K562 (cell line): ENCODE measurements at regions not wholly inside any gene's neighbourhood (a gene's known extent, or its start where the extent isn't known, plus 50 kb on each side); places are given as distances from the start of the nearest gene placed in this dataset.

Experiments
- ATAC-seq: fragments of 200-7000 bp; cut with Tn5 transposase; 3 replicates; pipeline ENCODE4 v1.9.1; 2020; ENCODE audit warnings: moderate library complexity
- BruUV-seq: library from RNA; stranded (reverse); fragments of 400-500 nt; replicated peaks from 2 replicates; lab custom pipeline; 2021; lab: Mats Ljungman, UMichigan
- CTCF ChIA-PET: fragments of 300-600 bp; formaldehyde crosslinking; extraction: SDS; loops from one replicate; lab custom pipeline; 2021; ENCODE audit warnings: low intra/inter-chr PET ratio; lab: Yijun Ruan, JAX
- POLR2A ChIA-PET: fragments of 300-600, 350-650 bp; sonication (Branson Sonifier 250); formaldehyde crosslinking; extraction: SDS; loops from one replicate; lab custom pipeline; 2021; ENCODE audit warnings: antibody characterized with exemption, inconsistent platforms; lab: Yijun Ruan, JAX
- DNase-seq, 4 experiments: peaks; one replicate each; pipeline versions ENCODE4 v3.0.0 to v3.0.0-alpha.2; 2011 to 2018; ENCODE audit warnings: low spot score in 3 of 4, mixed read lengths in 3 of 4; ENCODE audit errors: extremely low read depth in 1 of 4
- FAIRE-seq: peaks from 2 replicates; lab custom pipeline; 2011; peaks lifted over from hg19 to GRCh38; lab: Jason Lieb, UNC
- H2AFZ ChIP-seq: 2 replicates; pipeline ENCODE4 v1.6.0; 2011; ENCODE audit warnings: low read depth, low read length, control low read depth, inconsistent platforms
- H3K27ac ChIP-seq: fragments of 200-600 bp; 3 replicates; pipeline ENCODE4 v1.8.0; 2011; ENCODE audit warnings: low read depth, mild to moderate bottlenecking, control low read depth, inconsistent platforms, low read length, moderate library complexity, mixed read lengths; ENCODE audit errors: extremely low read depth
- H3K27me3 ChIP-seq, 2 experiments: fragments of 300-600 bp in 1 of 2; 2 replicates in 1 of 2; 3 replicates in 1 of 2; pipeline versions ENCODE4 v1.6.0 to v1.8.0; 2011; ENCODE audit warnings: inconsistent platforms in 2 of 2, low read length in 2 of 2, mild to moderate bottlenecking in 1 of 2, mixed read lengths in 1 of 2, moderate library complexity in 1 of 2; ENCODE audit not compliant: control insufficient read depth in 2 of 2, insufficient read depth in 2 of 2
- H3K36me3 ChIP-seq: fragments of 300-600 bp; 3 replicates; pipeline ENCODE4 v1.8.0; 2011; ENCODE audit warnings: mild to moderate bottlenecking, low read length, inconsistent platforms; ENCODE audit not compliant: control insufficient read depth, insufficient read depth
- H3K4me1 ChIP-seq, 2 experiments: fragments of 200-600 bp in 1 of 2; replicated peaks in 1 of 2; 2 replicates in 1 of 2; 3 replicates in 1 of 2; pipeline versions ENCODE4 v1.5.1 to v1.8.0; 2011; ENCODE audit warnings: inconsistent platforms in 2 of 2, low read length in 2 of 2, mild to moderate bottlenecking in 1 of 2, mixed read lengths in 1 of 2, moderate library complexity in 1 of 2; ENCODE audit not compliant: control insufficient read depth in 2 of 2, insufficient read depth in 2 of 2
- H3K4me2 ChIP-seq: 2 replicates; pipeline ENCODE4 v1.6.1; 2011; ENCODE audit warnings: low read length, control low read depth, inconsistent platforms, mixed read lengths; ENCODE audit not compliant: insufficient read depth
- H3K4me3 ChIP-seq: fragments of 200-600 bp; sonication (generic), shearing (Covaris generic); 2 replicates; pipeline ENCODE4 v1.5.1; 2016; ENCODE audit warnings: control low read depth, inconsistent platforms
- H3K79me2 ChIP-seq: fragments of 200-600 bp; 3 replicates; pipeline ENCODE4 v1.8.0; 2011; ENCODE audit warnings: low read length, inconsistent platforms; ENCODE audit not compliant: control insufficient read depth, insufficient read depth
- H3K9ac ChIP-seq, 2 experiments: 2 replicates each; pipeline versions ENCODE4 v1.6.0 to v1.6.1; 2011; ENCODE audit warnings: low read depth in 2 of 2, low read length in 2 of 2, control low read depth in 1 of 2, inconsistent platforms in 1 of 2, mild to moderate bottlenecking in 1 of 2, mixed read lengths in 1 of 2; ENCODE audit not compliant: insufficient read depth in 1 of 2
- H3K9me1 ChIP-seq: one replicate; pipeline ENCODE4 v1.6.0; 2011; ENCODE audit warnings: inconsistent platforms, mild to moderate bottlenecking, low read length, moderate library complexity; ENCODE audit not compliant: control insufficient read depth, insufficient read depth
- H3K9me3 ChIP-seq: replicated peaks from 2 replicates; pipeline ENCODE4 v1.5.1; 2011; ENCODE audit warnings: low read depth, low read length, inconsistent platforms; ENCODE audit not compliant: control insufficient read depth, insufficient read depth
- H4K20me1 ChIP-seq: replicated peaks from 2 replicates; pipeline ENCODE4 v1.6.1; 2011; ENCODE audit warnings: low read length, inconsistent platforms, mixed read lengths; ENCODE audit not compliant: control insufficient read depth, insufficient read depth
- CREB3 ChIP-seq: fragments of 450-650 bp; conservative IDR thresholded peaks from 2 replicates; pipeline ENCODE4 v1.6.1; 2016; ENCODE audit warnings: missing genetic modification characterization, low read depth, mild to moderate bottlenecking, missing compliant biosample characterization, moderate library complexity
- NFYB ChIP-seq: IDR thresholded peaks from 2 replicates; pipeline ENCODE4 v1.6.1; 2011; ENCODE audit warnings: mild to moderate bottlenecking, moderate library complexity; ENCODE audit not compliant: insufficient read length; ENCODE audit errors: extremely low read depth
- NR0B1 ChIP-seq: fragments of 450-650 bp; IDR thresholded peaks from one replicate; pipeline ENCODE4 v1.6.1; 2018; ENCODE audit warnings: mild to moderate bottlenecking, moderate library complexity; ENCODE audit not compliant: partially characterized antibody
- NR2C2 ChIP-seq, 2 experiments: fragments of 200-800 bp in 1 of 2; sonication (Bioruptor generic) in 1 of 2; sonication (generic) in 1 of 2; formaldehyde crosslinking in 1 of 2; IDR thresholded peaks; 2 replicates each; pipeline versions ENCODE4 v1.6.1 to v1.8.0; 2016 to 2022; ENCODE audit warnings: mild to moderate bottlenecking in 1 of 2, missing compliant biosample characterization in 1 of 2, missing genetic modification characterization in 1 of 2, missing genetic modification reagents in 1 of 2
- NR2F6 ChIP-seq: fragments of 450-650 bp; formaldehyde crosslinking; IDR thresholded peaks from 2 replicates; pipeline ENCODE4 v1.4.0; 2020; ENCODE audit warnings: mild to moderate bottlenecking
- SRSF7 ChIP-seq: fragments of 200-400 bp; formaldehyde crosslinking; optimal IDR thresholded peaks from 2 replicates; pipeline ENCODE3; 2017; ENCODE audit warnings: mild to moderate bottlenecking, low read depth, low read length
- ZFX ChIP-seq: sonication (generic); formaldehyde crosslinking; IDR thresholded peaks from 2 replicates; pipeline ENCODE4 v1.8.0; 2022; ENCODE audit warnings: mild to moderate bottlenecking, missing genetic modification reagents, moderate library complexity
- ZNF644 ChIP-seq: fragments of 200-800 bp; sonication (Bioruptor generic); IDR thresholded peaks from 2 replicates; pipeline ENCODE4 v1.6.1; 2016; ENCODE audit warnings: low read depth, missing genetic modification characterization, missing compliant biosample characterization
- WGBS: fragments of 100-300 bp; shearing (Covaris generic); methylation state at CpG from one replicate; pipeline ENCODE4 v1.1.6; 2016; ENCODE audit warnings: low coverage, mixed read lengths; ENCODE audit not compliant: insufficient coverage; ENCODE audit errors: missing lambda C conversion rate; 5-methylcytosine and 5-hydroxymethylcytosine counted together
- in situ Hi-C: fragments of 300-500 bp; cut with MboI; formaldehyde crosslinking; loops from 4 replicates; pipeline ENCODE4 v1.15.0; 2018; ENCODE audit warnings: inconsistent platforms, mixed read lengths
- intact Hi-C: fragments of 100-400 bp; cut with micrococcal nuclease; formaldehyde crosslinking; loops from 2 replicates; pipeline ENCODE4 v1.14.2; 2022
- TF ChIP-seq, protein P1 (sequence below): IDR thresholded peaks from 2 replicates; pipeline ENCODE4 v1.6.1; 2012; ENCODE audit warnings: low read depth, low read length, improper control_type of control experiment, borderline replicate concordance
- TF ChIP-seq, protein P2 (sequence below), 2 experiments: IDR thresholded peaks; 2 replicates each; pipeline ENCODE4 v1.6.1; 2011; ENCODE audit warnings: borderline replicate concordance in 1 of 2, control low read depth in 1 of 2, low read depth in 1 of 2, low read length in 1 of 2, mild to moderate bottlenecking in 1 of 2, mixed read lengths in 1 of 2, moderate library complexity in 1 of 2; ENCODE audit not compliant: insufficient read depth in 1 of 2, insufficient read length in 1 of 2, poor library complexity in 1 of 2, severe bottlenecking in 1 of 2; ENCODE audit errors: extremely low read depth in 1 of 2
- TF ChIP-seq, protein P3 (sequence below): fragments of 450-650 bp; IDR thresholded peaks from 2 replicates; pipeline ENCODE4 v1.6.1; 2018; ENCODE audit warnings: mild to moderate bottlenecking, low read depth; ENCODE audit not compliant: partially characterized antibody

GRCh38 chr5:167389537-167389936 lies 901.9 kb upstream of the WWC1 start:
- Histone ChIP-seq H3K4me2 (no peak overlapping the region), H3K9me1 (no peaks in the 10 kb centered on the region), H3K27ac (no peak overlapping the region), H3K9me3 (no peaks in the 10 kb centered on the region; the same call in 1 of the 2 replicates), H3K4me1 (no peaks in the 10 kb centered on the region), H4K20me1 (no peaks in the 10 kb centered on the region), H3K36me3 (no peaks in the 10 kb centered on the region), H3K9ac (no peak overlapping the region), H3K79me2 (no peaks in the 10 kb centered on the region), H3K27me3 (no peaks in the 10 kb centered on the region), H2AFZ (no peak overlapping the region), H3K4me3 (no peak overlapping the region)
- intact Hi-C loops (no loop called here), in situ Hi-C loops (no loop called here)
- 0% methylated on average over 4 of the region's 4 CpGs for WGBS
- DNase-seq (no peak), ATAC-seq (no peak), FAIRE-seq (no peak)
- BruUV-seq: no TSS peak
- ChIA-PET POLR2A (no interaction called here), CTCF (no interaction called here)
- TF ChIP-seq ZNF644 (tag) (no peak), ZFX (CRISPR knock-in tag) (no peak), SRSF7 (no peak), NR2C2 (CRISPR knock-in tag; IDR thresholded peaks at IDR 0.05) (no peak), NR2C2 (tag; IDR thresholded peaks at IDR 0.05) (no peak), NR2F6 (no peak), NR0B1 (no peak), NFYB (no peak), CREB3 (tag) (no peak)
- TF ChIP-seq, protein P1, sequence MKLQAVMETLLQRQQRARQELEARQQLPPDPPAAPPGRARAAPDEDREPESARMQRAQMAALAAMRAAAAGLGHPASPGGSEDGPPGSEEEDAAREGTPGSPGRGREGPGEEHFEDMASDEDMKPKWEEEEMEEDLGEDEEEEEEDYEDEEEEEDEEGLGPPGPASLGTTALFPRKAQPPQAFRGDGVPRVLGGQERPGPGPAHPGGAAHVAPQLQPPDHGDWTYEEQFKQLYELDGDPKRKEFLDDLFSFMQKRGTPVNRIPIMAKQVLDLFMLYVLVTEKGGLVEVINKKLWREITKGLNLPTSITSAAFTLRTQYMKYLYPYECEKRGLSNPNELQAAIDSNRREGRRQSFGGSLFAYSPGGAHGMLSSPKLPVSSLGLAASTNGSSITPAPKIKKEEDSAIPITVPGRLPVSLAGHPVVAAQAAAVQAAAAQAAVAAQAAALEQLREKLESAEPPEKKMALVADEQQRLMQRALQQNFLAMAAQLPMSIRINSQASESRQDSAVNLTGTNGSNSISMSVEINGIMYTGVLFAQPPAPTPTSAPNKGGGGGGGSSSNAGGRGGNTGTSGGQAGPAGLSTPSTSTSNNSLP: no peak
- TF ChIP-seq, protein P2, sequence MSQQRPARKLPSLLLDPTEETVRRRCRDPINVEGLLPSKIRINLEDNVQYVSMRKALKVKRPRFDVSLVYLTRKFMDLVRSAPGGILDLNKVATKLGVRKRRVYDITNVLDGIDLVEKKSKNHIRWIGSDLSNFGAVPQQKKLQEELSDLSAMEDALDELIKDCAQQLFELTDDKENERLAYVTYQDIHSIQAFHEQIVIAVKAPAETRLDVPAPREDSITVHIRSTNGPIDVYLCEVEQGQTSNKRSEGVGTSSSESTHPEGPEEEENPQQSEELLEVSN (IDR thresholded peaks at IDR 0.05; ENCODE audit: borderline replicate concordance in 1 of 2, extremely low read depth in 1 of 2, insufficient read depth in 1 of 2, insufficient read length in 1 of 2, low read depth in 1 of 2, low read length in 1 of 2, poor library complexity in 1 of 2, severe bottlenecking in 1 of 2): no peak
- TF ChIP-seq, protein P3, sequence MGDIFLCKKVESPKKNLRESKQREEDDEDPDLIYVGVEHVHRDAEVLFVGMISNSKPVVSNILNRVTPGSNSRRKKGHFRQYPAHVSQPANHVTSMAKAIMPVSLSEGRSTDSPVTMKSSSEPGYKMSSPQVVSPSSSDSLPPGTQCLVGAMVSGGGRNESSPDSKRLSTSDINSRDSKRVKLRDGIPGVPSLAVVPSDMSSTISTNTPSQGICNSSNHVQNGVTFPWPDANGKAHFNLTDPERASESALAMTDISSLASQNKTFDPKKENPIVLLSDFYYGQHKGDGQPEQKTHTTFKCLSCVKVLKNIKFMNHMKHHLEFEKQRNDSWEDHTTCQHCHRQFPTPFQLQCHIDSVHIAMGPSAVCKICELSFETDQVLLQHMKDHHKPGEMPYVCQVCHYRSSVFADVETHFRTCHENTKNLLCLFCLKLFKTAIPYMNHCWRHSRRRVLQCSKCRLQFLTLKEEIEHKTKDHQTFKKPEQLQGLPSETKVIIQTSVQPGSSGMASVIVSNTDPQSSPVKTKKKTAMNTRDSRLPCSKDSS: no peak
